HAP-1 (cell line): ENCODE measurements at regions not wholly inside any gene's neighbourhood (a gene's known extent, or its start where the extent isn't known, plus 50 kb on each side); places are given as distances from the start of the nearest gene placed in this dataset.

ENCODE experiments used
- DNase-seq, 2 experiments: peaks; one replicate each; pipeline ENCODE4 v3.0.0-alpha.2; 2016 to 2020; ENCODE audit warnings: low spot score in 2 of 2
- H3K27me3 ChIP-seq: fragments of 250-450 bp; sonication (Bioruptor Pico); 2 replicates; pipeline ENCODE4 v1.5.1; 2020; ENCODE audit warnings: low read depth, mild to moderate bottlenecking, moderate library complexity
- H3K36me3 ChIP-seq: fragments of 250-450 bp; sonication (Bioruptor Pico); replicated peaks from 2 replicates; pipeline ENCODE4 v1.5.1; 2020; ENCODE audit warnings: mild to moderate bottlenecking
- H3K4me1 ChIP-seq: fragments of 250-450 bp; sonication (Bioruptor Pico); 2 replicates; pipeline ENCODE4 v1.5.1; 2020; ENCODE audit warnings: mild to moderate bottlenecking
- H3K4me3 ChIP-seq: fragments of 250-450 bp; sonication (Bioruptor Pico); 2 replicates; pipeline ENCODE4 v1.5.1; 2020; ENCODE audit warnings: mild to moderate bottlenecking, moderate library complexity
- H3K9me3 ChIP-seq: fragments of 250-450 bp; sonication (Bioruptor Pico); 2 replicates; pipeline ENCODE4 v1.5.1; 2020; ENCODE audit warnings: mild to moderate bottlenecking, moderate library complexity
- in situ Hi-C: fragments of 300-500 bp; cut with MboI; formaldehyde crosslinking; loops from 3 replicates; pipeline ENCODE4 v1.14.3; 2020; ENCODE audit warnings: low sequenced_read_pairs, inconsistent platforms, mixed read lengths

- H3K4me3 ChIP-seq, result no peak overlapping the region
These were observed 131.4 kb upstream of the HDAC4 start for GRCh38 chr2:239532250-239532649.

GRCh38 chr2:239531456-239532241 lies 130.8 kb upstream of the HDAC4 start:
- H3K27me3 ChIP-seq, result no peaks in the 10 kb centered on the region
- no peak for DNase-seq
- in situ Hi-C loops, result no loop called here
- H3K4me3 ChIP-seq, result no peak overlapping the region
- H3K4me1 ChIP-seq, result no peaks in the 10 kb centered on the region
- no peaks in the 10 kb centered on the region for H3K9me3 ChIP-seq
- H3K36me3 ChIP-seq, result no peaks in the 10 kb centered on the region

More at GRCh38 chr2:239532250-239532649, 131.4 kb upstream of the HDAC4 start:
- in situ Hi-C loops, result no loop called here
- no peak for DNase-seq
- no peaks in the 10 kb centered on the region for H3K9me3 ChIP-seq
- H3K27me3 ChIP-seq, result no peaks in the 10 kb centered on the region
- H3K36me3 ChIP-seq, result no peaks in the 10 kb centered on the region
- no peaks in the 10 kb centered on the region for H3K4me1 ChIP-seq

GRCh38 chr2:239530749-239531316 lies 130.0 kb upstream of the HDAC4 start:
- Histone ChIP-seq H3K36me3 (no peaks in the 10 kb centered on the region), H3K4me3 (no peak overlapping the region), H3K4me1 (no peaks in the 10 kb centered on the region), H3K27me3 (no peaks in the 10 kb centered on the region), H3K9me3 (no peaks in the 10 kb centered on the region)
- no peak for DNase-seq
- in situ Hi-C loops, result no loop called here

- H3K27me3 ChIP-seq, result no peaks in the 10 kb centered on the region
These were observed 128.6 kb upstream of the HDAC4 start for GRCh38 chr2:239529313-239530015.

GRCh38 chr2:239528883-239529282 lies 128.1 kb upstream of the HDAC4 start:
- H3K9me3 ChIP-seq, result no peaks in the 10 kb centered on the region
- no peaks in the 10 kb centered on the region for H3K36me3 ChIP-seq
- in situ Hi-C loops, result no loop called here
- H3K4me1 ChIP-seq, result no peaks in the 10 kb centered on the region
- no peaks in the 10 kb centered on the region for H3K27me3 ChIP-seq
- no peak for DNase-seq
- no peak overlapping the region for H3K4me3 ChIP-seq

More at GRCh38 chr2:239529313-239530015, 128.6 kb upstream of the HDAC4 start:
- Histone ChIP-seq H3K4me1 (no peaks in the 10 kb centered on the region), H3K4me3 (no peak overlapping the region), H3K9me3 (no peaks in the 10 kb centered on the region), H3K36me3 (no peaks in the 10 kb centered on the region)
- in situ Hi-C loops, result no loop called here
- DNase-seq, result no peak

GRCh38 chr2:239528146-239528545 lies 127.3 kb upstream of the HDAC4 start:
- no peaks in the 10 kb centered on the region for H3K9me3 ChIP-seq
- H3K36me3 ChIP-seq, result no peaks in the 10 kb centered on the region
- no peak overlapping the region for H3K4me3 ChIP-seq
- H3K27me3 ChIP-seq, result no peaks in the 10 kb centered on the region
- H3K4me1 ChIP-seq, result no peaks in the 10 kb centered on the region
- in situ Hi-C loops, result no loop called here
- no peak for DNase-seq

GRCh38 chr2:239526666-239527415 lies 126.0 kb upstream of the HDAC4 start:
- Histone ChIP-seq H3K36me3 (no peaks in the 10 kb centered on the region), H3K4me1 (no peaks in the 10 kb centered on the region), H3K9me3 (no peaks in the 10 kb centered on the region), H3K4me3 (no peak overlapping the region), H3K27me3 (no peaks in the 10 kb centered on the region)
- DNase-seq, result no peak
- in situ Hi-C loops, result no loop called here

GRCh38 chr2:239526038-239526437 lies 125.2 kb upstream of the HDAC4 start:
- Histone ChIP-seq H3K4me1 (no peaks in the 10 kb centered on the region), H3K27me3 (no peaks in the 10 kb centered on the region), H3K36me3 (no peaks in the 10 kb centered on the region), H3K4me3 (no peak overlapping the region), H3K9me3 (no peaks in the 10 kb centered on the region)
- no peak for DNase-seq
- in situ Hi-C loops, result no loop called here

- DNase-seq, result no peak
- in situ Hi-C loops, result no loop called here
- no peaks in the 10 kb centered on the region for H3K9me3 ChIP-seq
These were observed 123.1 kb upstream of the HDAC4 start for GRCh38 chr2:239523954-239524330.

GRCh38 chr2:239523147-239523953 lies 122.5 kb upstream of the HDAC4 start:
- no peak overlapping the region for H3K4me3 ChIP-seq
- in situ Hi-C loops, result no loop called here
- H3K4me1 ChIP-seq, result no peaks in the 10 kb centered on the region
- no peaks in the 10 kb centered on the region for H3K36me3 ChIP-seq
- no peak for DNase-seq
- no peaks in the 10 kb centered on the region for H3K27me3 ChIP-seq
- H3K9me3 ChIP-seq, result no peaks in the 10 kb centered on the region

More at GRCh38 chr2:239523954-239524330, 123.1 kb upstream of the HDAC4 start:
- Histone ChIP-seq H3K36me3 (no peaks in the 10 kb centered on the region), H3K27me3 (no peaks in the 10 kb centered on the region), H3K4me3 (no peak overlapping the region), H3K4me1 (no peaks in the 10 kb centered on the region)

- Histone ChIP-seq H3K27me3 (no peaks in the 10 kb centered on the region), H3K4me1 (no peaks in the 10 kb centered on the region), H3K9me3 (no peaks in the 10 kb centered on the region), H3K4me3 (no peak overlapping the region), H3K36me3 (no peaks in the 10 kb centered on the region)
- no peak for DNase-seq
- in situ Hi-C loops, result no loop called here
These were observed 121.9 kb upstream of the HDAC4 start for GRCh38 chr2:239522740-239523119.

GRCh38 chr2:239522002-239522739 lies 121.4 kb upstream of the HDAC4 start:
- H3K4me3 ChIP-seq, result no peak overlapping the region
- in situ Hi-C loops, result no loop called here
- no peaks in the 10 kb centered on the region for H3K36me3 ChIP-seq
- no peaks in the 10 kb centered on the region for H3K4me1 ChIP-seq
- H3K9me3 ChIP-seq, result no peaks in the 10 kb centered on the region
- H3K27me3 ChIP-seq, result no peaks in the 10 kb centered on the region
- DNase-seq, result no peak

GRCh38 chr2:239521518-239521815 lies 120.6 kb upstream of the HDAC4 start:
- no peaks in the 10 kb centered on the region for H3K9me3 ChIP-seq
- DNase-seq, result no peak
- no peaks in the 10 kb centered on the region for H3K36me3 ChIP-seq
- no peak overlapping the region for H3K4me3 ChIP-seq
- H3K4me1 ChIP-seq, result no peaks in the 10 kb centered on the region
- H3K27me3 ChIP-seq, result no peaks in the 10 kb centered on the region
- in situ Hi-C loops, result no loop called here
